OCI-LY7 (cell line): ENCODE measurements at regions not wholly inside any gene's neighbourhood (a gene's known extent, or its start where the extent isn't known, plus 50 kb on each side); places are given as distances from the start of the nearest gene placed in this dataset.

Experiments
- BruUV-seq: library from RNA; stranded (reverse); fragments of 400-500 nt; replicated peaks from 2 replicates; lab custom pipeline; 2021; lab: Mats Ljungman, UMichigan
- CTCF ChIA-PET: fragments of 300-600 bp; sonication (Branson Sonifier 250); formaldehyde crosslinking; loops from one replicate; lab custom pipeline; 2022; ENCODE audit warnings: antibody characterized with exemption; ENCODE audit not compliant: unreplicated experiment; lab: Charles Lee
- POLR2A ChIA-PET: fragments of 300-600 bp; sonication (Branson Sonifier 250); formaldehyde crosslinking; loops from one replicate; lab custom pipeline; 2022; ENCODE audit warnings: antibody characterized with exemption; lab: Charles Lee
- DNase-seq: peaks from one replicate; pipeline ENCODE4 v3.0.0-alpha.2; 2015; ENCODE audit warnings: low spot score
- H2AFZ ChIP-seq: fragments of 200-600 bp; sonication (generic), shearing (Covaris generic); 2 replicates; pipeline ENCODE4 v1.6.1; 2014; ENCODE audit warnings: mild to moderate bottlenecking, antibody characterized with exemption, low read length, moderate library complexity
- H3K27ac ChIP-seq: fragments of 200-600 bp; sonication (generic); 2 replicates; pipeline ENCODE4 v1.5.1; 2014; ENCODE audit warnings: mixed run types, low read depth, mild to moderate bottlenecking, moderate library complexity, low read length, inconsistent platforms; ENCODE audit not compliant: poor library complexity, severe bottlenecking
- H3K36me3 ChIP-seq: fragments of 200-600 bp; sonication (generic); 2 replicates; pipeline ENCODE4 v1.6.1; 2014; ENCODE audit warnings: mild to moderate bottlenecking, antibody characterized with exemption, low read length, moderate library complexity, mixed read lengths; ENCODE audit not compliant: insufficient read depth
- H3K4me1 ChIP-seq: fragments of 200-600 bp; sonication (generic); 2 replicates; pipeline ENCODE4 v1.5.1; 2014; ENCODE audit warnings: mild to moderate bottlenecking, low read length; ENCODE audit not compliant: insufficient read depth, poor library complexity, severe bottlenecking
- H3K4me2 ChIP-seq: fragments of 200-600 bp; sonication (generic); 2 replicates; pipeline ENCODE4 v1.6.1; 2014; ENCODE audit warnings: mild to moderate bottlenecking, low read length
- H3K4me3 ChIP-seq: fragments of 200-600 bp; sonication (generic); 2 replicates; pipeline ENCODE4 v1.5.1; 2014; ENCODE audit warnings: mild to moderate bottlenecking, low read depth, low read length; ENCODE audit not compliant: poor library complexity, severe bottlenecking
- H3K79me2 ChIP-seq: fragments of 200-600 bp; sonication (generic); 2 replicates; pipeline ENCODE4 v1.6.1; 2016; ENCODE audit warnings: low read depth, mild to moderate bottlenecking, low read length, moderate library complexity, mixed read lengths; ENCODE audit not compliant: insufficient read depth
- H3K9me2 ChIP-seq: fragments of 200-600 bp; sonication (generic); 2 replicates; pipeline ENCODE4 v1.6.1; 2016; ENCODE audit warnings: mild to moderate bottlenecking, low read length, mixed read lengths; ENCODE audit not compliant: insufficient read depth
- H3K9me3 ChIP-seq: fragments of 200-600 bp; sonication (generic); 2 replicates; pipeline ENCODE4 v1.6.1; 2014; ENCODE audit warnings: mild to moderate bottlenecking, mixed run types, low read length, mixed read lengths
- H4K20me1 ChIP-seq: fragments of 200-600 bp; sonication (generic); 2 replicates; pipeline ENCODE4 v1.6.1; 2014; ENCODE audit warnings: mild to moderate bottlenecking, antibody characterized with exemption, low read length, moderate library complexity, mixed read lengths; ENCODE audit not compliant: insufficient read depth
- EZH2phosphoT487 ChIP-seq: fragments of 200-600 bp; sonication (generic); IDR thresholded peaks from 2 replicates; pipeline ENCODE4 v1.6.1; 2018; ENCODE audit warnings: low read depth, borderline replicate concordance, mild to moderate bottlenecking, mixed run types, antibody characterized with exemption, low read length, moderate library complexity, mixed read lengths
- intact Hi-C: fragments of 100-400 bp; cut with micrococcal nuclease; formaldehyde crosslinking; loops from one replicate; pipeline ENCODE4 v1.10.0; 2022; ENCODE audit not compliant: unreplicated experiment
- TF ChIP-seq, protein P1 (sequence below): fragments of 200-600 bp; sonication (generic); conservative IDR thresholded peaks from 2 replicates; pipeline ENCODE4 v1.5.1; 2014; ENCODE audit warnings: mild to moderate bottlenecking, antibody characterized with exemption, low read length, moderate library complexity, mixed read lengths

DNA sequence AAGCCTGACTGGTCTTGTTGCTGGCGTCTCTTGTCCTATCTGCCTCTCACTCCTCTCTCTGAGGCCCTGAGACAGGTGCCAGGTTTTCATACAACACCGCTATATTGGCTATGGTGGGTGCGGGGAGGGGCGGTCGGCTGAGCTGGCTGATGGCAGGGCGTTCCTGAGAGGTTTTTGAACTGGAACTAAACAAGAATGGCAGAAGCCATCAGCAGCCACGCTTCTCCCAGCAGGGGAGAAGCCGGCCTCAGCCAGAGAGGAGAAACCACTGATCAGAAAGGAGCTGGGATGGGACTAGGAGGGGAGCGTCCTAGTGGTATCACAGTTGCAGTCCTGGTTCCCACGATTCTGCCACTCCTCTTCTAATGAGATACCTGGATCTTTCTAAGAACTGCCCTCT, 89.9 kb upstream of the PRR23E start:
- H3K9me2 ChIP-seq = no peaks in the 10 kb centered on the region
- H3K36me3 ChIP-seq = no peaks in the 10 kb centered on the region
- no peak overlapping the region for H3K4me2 ChIP-seq
- no peaks in the 10 kb centered on the region for H3K4me1 ChIP-seq
- DNase-seq = no peak
- no peaks in the 10 kb centered on the region for H4K20me1 ChIP-seq
- TF ChIP-seq, protein P1, sequence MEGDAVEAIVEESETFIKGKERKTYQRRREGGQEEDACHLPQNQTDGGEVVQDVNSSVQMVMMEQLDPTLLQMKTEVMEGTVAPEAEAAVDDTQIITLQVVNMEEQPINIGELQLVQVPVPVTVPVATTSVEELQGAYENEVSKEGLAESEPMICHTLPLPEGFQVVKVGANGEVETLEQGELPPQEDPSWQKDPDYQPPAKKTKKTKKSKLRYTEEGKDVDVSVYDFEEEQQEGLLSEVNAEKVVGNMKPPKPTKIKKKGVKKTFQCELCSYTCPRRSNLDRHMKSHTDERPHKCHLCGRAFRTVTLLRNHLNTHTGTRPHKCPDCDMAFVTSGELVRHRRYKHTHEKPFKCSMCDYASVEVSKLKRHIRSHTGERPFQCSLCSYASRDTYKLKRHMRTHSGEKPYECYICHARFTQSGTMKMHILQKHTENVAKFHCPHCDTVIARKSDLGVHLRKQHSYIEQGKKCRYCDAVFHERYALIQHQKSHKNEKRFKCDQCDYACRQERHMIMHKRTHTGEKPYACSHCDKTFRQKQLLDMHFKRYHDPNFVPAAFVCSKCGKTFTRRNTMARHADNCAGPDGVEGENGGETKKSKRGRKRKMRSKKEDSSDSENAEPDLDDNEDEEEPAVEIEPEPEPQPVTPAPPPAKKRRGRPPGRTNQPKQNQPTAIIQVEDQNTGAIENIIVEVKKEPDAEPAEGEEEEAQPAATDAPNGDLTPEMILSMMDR = no peak
- TF ChIP-seq EZH2phosphoT487 = no peak
- H3K79me2 ChIP-seq = no peaks in the 10 kb centered on the region
- H3K27ac ChIP-seq = no peak overlapping the region
- no peak overlapping the region for H2AFZ ChIP-seq
- H3K9me3 ChIP-seq = no peaks in the 10 kb centered on the region
- intact Hi-C loops = no loop called here
- no peak overlapping the region for H3K4me3 ChIP-seq
- no TSS peak for BruUV-seq
- CTCF ChIA-PET = no interaction called here
- POLR2A ChIA-PET = interaction anchor here (0.7 kb wide), 1 partner anchor 21 kb away, joined by 4 read pairs; no protein-coding TSS in a partner anchor

DNA sequence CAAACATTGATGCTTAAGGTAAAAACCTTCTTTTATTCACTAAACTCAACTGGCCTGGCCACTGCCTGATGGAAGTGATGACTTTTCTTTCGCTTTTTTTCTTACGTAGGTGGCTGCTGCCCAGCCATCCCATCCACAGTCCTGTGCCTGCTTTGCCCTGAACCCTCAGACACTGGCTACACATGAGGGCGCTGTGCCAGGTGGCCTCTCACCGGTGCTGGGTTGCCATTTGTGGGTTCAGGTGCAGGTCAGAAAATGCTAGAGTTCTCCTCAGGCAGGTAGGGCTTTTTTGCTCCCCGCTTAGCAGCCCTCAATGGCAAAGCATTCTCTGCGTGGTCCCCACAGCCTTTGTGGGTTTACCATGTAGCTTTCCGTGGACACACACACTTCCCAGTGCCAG, 88.3 kb upstream of the PRR23E start:
- H3K4me3 ChIP-seq = no peak overlapping the region
- BruUV-seq = no TSS peak
- H3K36me3 ChIP-seq = no peaks in the 10 kb centered on the region
- no peaks in the 10 kb centered on the region for H3K79me2 ChIP-seq
- no peaks in the 10 kb centered on the region for H3K9me2 ChIP-seq
- intact Hi-C loops = no loop called here
- no peak for DNase-seq
- TF ChIP-seq, protein P1 = no peak
- no peak for TF ChIP-seq EZH2phosphoT487
- H3K27ac ChIP-seq = no peak overlapping the region
- no peak overlapping the region for H3K4me2 ChIP-seq
- H4K20me1 ChIP-seq = no peaks in the 10 kb centered on the region
- CTCF ChIA-PET = no interaction called here
- H2AFZ ChIP-seq = no peak overlapping the region
- no peaks in the 10 kb centered on the region for H3K9me3 ChIP-seq
- no peaks in the 10 kb centered on the region for H3K4me1 ChIP-seq
- POLR2A ChIA-PET = no interaction called here

DNA sequence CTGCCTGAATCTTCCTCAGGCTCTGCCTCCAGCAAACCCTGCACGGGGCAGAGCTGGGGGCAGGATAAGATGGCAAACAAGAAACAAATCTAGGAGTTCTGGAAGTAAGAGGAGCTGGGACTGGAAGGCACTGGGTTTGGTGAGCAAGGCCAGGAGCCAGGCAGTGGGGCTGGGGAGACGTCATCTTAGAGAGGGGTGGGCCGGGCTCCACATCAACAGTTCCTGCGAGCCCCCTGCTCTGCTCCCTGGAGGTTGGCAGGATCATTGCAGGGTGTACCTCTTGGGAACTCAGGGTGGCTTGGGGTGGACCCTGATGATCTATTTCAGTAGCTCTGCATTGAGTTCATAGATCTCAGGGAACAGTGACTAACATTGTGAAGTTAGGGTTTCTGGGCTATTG, 87.3 kb upstream of the PRR23E start:
- no peaks in the 10 kb centered on the region for H3K4me1 ChIP-seq
- H3K4me3 ChIP-seq = no peak overlapping the region
- no peak for DNase-seq
- intact Hi-C loops = no loop called here
- H3K36me3 ChIP-seq = no peaks in the 10 kb centered on the region
- H3K79me2 ChIP-seq = no peaks in the 10 kb centered on the region
- H3K9me3 ChIP-seq = no peaks in the 10 kb centered on the region
- no peak overlapping the region for H3K27ac ChIP-seq
- ChIA-PET POLR2A (no interaction called here), CTCF (no interaction called here)
- no peak overlapping the region for H2AFZ ChIP-seq
- H4K20me1 ChIP-seq = no peaks in the 10 kb centered on the region
- H3K4me2 ChIP-seq = no peak overlapping the region
- TF ChIP-seq, protein P1 = 0 out of 2 replicates have a peak, but pooled peaks have one; percentile 27
- no peak for TF ChIP-seq EZH2phosphoT487
- H3K9me2 ChIP-seq = no peaks in the 10 kb centered on the region
- BruUV-seq = no TSS peak
